Astrocyte (in vitro differentiated cells and primary cell): ENCODE measurements at regions not wholly inside any gene's neighbourhood (a gene's known extent, or its start where the extent isn't known, plus 50 kb on each side); places are given as distances from the start of the nearest gene placed in this dataset.

Experiments
- DNase-seq: peaks from one replicate; pipeline ENCODE4 v3.0.0-alpha.2; 2010; ENCODE audit warnings: low read depth
- FAIRE-seq: peaks from 2 replicates; lab custom pipeline; 2011; peaks lifted over from hg19 to GRCh38; lab: Jason Lieb, UNC
- H2AFZ ChIP-seq: 2 replicates; pipeline ENCODE4 v1.6.0; 2012; ENCODE audit warnings: low read depth, low read length, inconsistent platforms
- H3K27ac ChIP-seq: 2 replicates; pipeline ENCODE4 v1.5.1; 2011; ENCODE audit warnings: low read depth, low read length, inconsistent platforms
- H3K27me3 ChIP-seq: 2 replicates; pipeline ENCODE4 v1.6.0; 2011; ENCODE audit warnings: low read length, inconsistent platforms; ENCODE audit not compliant: insufficient read depth
- H3K36me3 ChIP-seq: 2 replicates; pipeline ENCODE4 v1.5.1; 2011; ENCODE audit warnings: low read length, inconsistent platforms; ENCODE audit not compliant: insufficient read depth
- H3K4me1 ChIP-seq: 2 replicates; pipeline ENCODE4 v1.5.1; 2011; ENCODE audit warnings: low read length, inconsistent platforms; ENCODE audit not compliant: insufficient read depth
- H3K4me2 ChIP-seq: 2 replicates; pipeline ENCODE4 v1.6.0; 2012; ENCODE audit warnings: low read length, inconsistent platforms
- H3K4me3 ChIP-seq: 2 replicates; pipeline ENCODE4 v1.5.1; 2011; ENCODE audit warnings: low read depth, mild to moderate bottlenecking, low read length, inconsistent platforms; ENCODE audit not compliant: insufficient read depth
- H3K79me2 ChIP-seq: 2 replicates; pipeline ENCODE4 v1.6.0; 2012; ENCODE audit warnings: mild to moderate bottlenecking, low read length, inconsistent platforms; ENCODE audit not compliant: insufficient read depth
- H3K9ac ChIP-seq: 2 replicates; pipeline ENCODE4 v1.6.0; 2012; ENCODE audit warnings: mild to moderate bottlenecking, low read length, inconsistent platforms
- H3K9me3 ChIP-seq: 2 replicates; pipeline ENCODE4 v1.5.1; 2012; ENCODE audit warnings: low read depth, mild to moderate bottlenecking, low read length, inconsistent platforms; ENCODE audit not compliant: insufficient read depth
- H4K20me1 ChIP-seq: 2 replicates; pipeline ENCODE4 v1.6.0; 2012; ENCODE audit warnings: low read length, inconsistent platforms; ENCODE audit not compliant: insufficient read depth
- H3K27ac Mint-ChIP-seq: one replicate; pipeline ENCODE4 v1.8.0; 2021; ENCODE audit warnings: mild to moderate bottlenecking, mixed read lengths; ENCODE audit not compliant: unreplicated experiment
- H3K27me3 Mint-ChIP-seq: one replicate; pipeline ENCODE4 v1.8.0; 2021; ENCODE audit warnings: low read depth, mixed read lengths; ENCODE audit not compliant: unreplicated experiment
- H3K36me3 Mint-ChIP-seq: one replicate; pipeline ENCODE4 v1.8.0; 2021; ENCODE audit warnings: low read depth, mixed read lengths; ENCODE audit not compliant: unreplicated experiment
- H3K4me1 Mint-ChIP-seq: one replicate; pipeline ENCODE4 v1.8.0; 2021; ENCODE audit warnings: low read depth, mixed read lengths; ENCODE audit not compliant: unreplicated experiment
- H3K4me3 Mint-ChIP-seq: one replicate; pipeline ENCODE4 v1.8.0; 2021; ENCODE audit warnings: mild to moderate bottlenecking, moderate library complexity, mixed read lengths; ENCODE audit not compliant: unreplicated experiment
- H3K9me3 Mint-ChIP-seq: one replicate; pipeline ENCODE4 v1.8.0; 2021; ENCODE audit warnings: mild to moderate bottlenecking, mixed read lengths; ENCODE audit not compliant: unreplicated experiment
- CTCF ChIP-seq: IDR thresholded peaks from 2 replicates; pipeline ENCODE4 v1.5.1; 2011; ENCODE audit warnings: low read depth, mild to moderate bottlenecking, inconsistent platforms, low read length, moderate library complexity; ENCODE audit not compliant: insufficient read depth
- EZH2 ChIP-seq: IDR thresholded peaks from 2 replicates; pipeline ENCODE4 v1.6.1; 2012; ENCODE audit warnings: mild to moderate bottlenecking, low read length, inconsistent platforms; ENCODE audit not compliant: insufficient read depth

- H3K27me3 Mint-ChIP-seq: no peaks in the 10 kb centered on the region
- H3K4me2 ChIP-seq: peak overlapping the region; percentile 72
- peak; percentile 67 for DNase-seq
- no peaks in the 10 kb centered on the region for H3K36me3 Mint-ChIP-seq
- H3K79me2 ChIP-seq: no peaks in the 10 kb centered on the region
- H3K27ac Mint-ChIP-seq: no peak overlapping the region
- peaks cover 16% of the 10 kb centered on the region for H3K4me1 Mint-ChIP-seq
- H3K4me1 ChIP-seq: peaks cover 7% of the 10 kb centered on the region
- H4K20me1 ChIP-seq: no peaks in the 10 kb centered on the region
- no peaks in the 10 kb centered on the region for H3K36me3 ChIP-seq
- no peaks in the 10 kb centered on the region for H3K9me3 Mint-ChIP-seq
- H3K9ac ChIP-seq: peak overlapping the region; percentile 53
- H3K4me3 Mint-ChIP-seq: no peak overlapping the region
- no peaks in the 10 kb centered on the region for H3K9me3 ChIP-seq
- H3K4me3 ChIP-seq: no peak overlapping the region
- peak; percentile 70 for FAIRE-seq
- no peaks in the 10 kb centered on the region for H3K27me3 ChIP-seq
- peak; percentile 94 for TF ChIP-seq CTCF
- TF ChIP-seq EZH2: no peak
- peak overlapping the region; percentile 59 for H2AFZ ChIP-seq
- no peak overlapping the region for H3K27ac ChIP-seq
Measured at GRCh38 chr10:25080880-25081581, 64.6 kb downstream of the THNSL1 start.

GRCh38 chr10:25082276-25083204 lies 66.1 kb downstream of the THNSL1 start:
- Histone ChIP-seq H3K27ac (no peak overlapping the region), H4K20me1 (no peaks in the 10 kb centered on the region), H3K9me3 (no peaks in the 10 kb centered on the region), H3K36me3 (no peaks in the 10 kb centered on the region), H3K27me3 (no peaks in the 10 kb centered on the region), H3K9ac (no peak overlapping the region), H3K4me3 (no peak overlapping the region), H2AFZ (no peak overlapping the region), H3K4me2 (no peak overlapping the region), H3K79me2 (no peaks in the 10 kb centered on the region), H3K4me1 (peaks cover 3% of the 10 kb centered on the region)
- Mint-ChIP-seq H3K4me3 (no peak overlapping the region), H3K4me1 (peaks cover 10% of the 10 kb centered on the region), H3K27me3 (no peaks in the 10 kb centered on the region), H3K9me3 (no peaks in the 10 kb centered on the region), H3K27ac (peak overlapping the region; percentile 6), H3K36me3 (no peaks in the 10 kb centered on the region)
- peak; percentile 47 for FAIRE-seq
- DNase-seq: no peak
- TF ChIP-seq EZH2 (no peak), CTCF (no peak)
